Activated naive CD8-positive, alpha-beta T cell treated with anti-CD3 and anti-CD28 coated beads, Interleukin-2, amount 50 U/mL, for 24 hours (primary cell): ENCODE measurements at regions not wholly inside any gene's neighbourhood (a gene's known extent, or its start where the extent isn't known, plus 50 kb on each side); places are given as distances from the start of the nearest gene placed in this dataset.

Source experiments
- ATAC-seq: fragments of 150-1000 bp; cut with Tn5 transposase; one replicate; pipeline ENCODE4 v1.10.0; 2021
- DNase-seq: peaks from one replicate; pipeline ENCODE4 v3.0.0; 2021
- H3K27ac Mint-ChIP-seq: one replicate; pipeline ENCODE4 v1.8.0; 2021; ENCODE audit warnings: mild to moderate bottlenecking, mixed read lengths
- H3K27me3 Mint-ChIP-seq: one replicate; pipeline ENCODE4 v1.8.0; 2021; ENCODE audit warnings: mixed read lengths
- H3K36me3 Mint-ChIP-seq: one replicate; pipeline ENCODE4 v1.8.0; 2021; ENCODE audit warnings: low read depth, mixed read lengths
- H3K4me1 Mint-ChIP-seq: one replicate; pipeline ENCODE4 v1.8.0; 2021; ENCODE audit warnings: mixed read lengths
- H3K4me3 Mint-ChIP-seq: one replicate; pipeline ENCODE4 v1.8.0; 2021; ENCODE audit warnings: mild to moderate bottlenecking, moderate library complexity, mixed read lengths
- H3K9me3 Mint-ChIP-seq: one replicate; pipeline ENCODE4 v1.8.0; 2021; ENCODE audit warnings: mixed read lengths

DNA sequence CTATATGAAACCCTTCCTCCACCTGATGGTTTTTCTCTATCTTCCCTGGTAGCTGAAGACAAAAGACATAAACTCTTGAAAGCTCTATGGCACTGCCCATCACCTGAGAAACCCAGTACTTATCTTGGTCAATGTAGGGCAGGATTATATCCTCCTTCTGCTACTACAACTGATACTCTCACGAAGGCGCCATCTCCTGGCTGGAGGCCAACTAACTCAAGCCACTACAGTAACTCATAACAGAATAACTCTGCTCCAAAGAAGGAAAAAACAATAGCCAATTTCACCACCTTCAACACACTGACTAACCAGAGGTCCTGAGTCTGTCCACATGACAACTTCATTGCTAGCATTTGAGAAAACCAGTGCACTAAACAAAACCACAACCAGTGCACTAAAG, 409.2 kb downstream of the CETN3 start:
- no peaks in the 10 kb centered on the region for H3K9me3 Mint-ChIP-seq
- H3K27ac Mint-ChIP-seq: no peak overlapping the region
- no peaks in the 10 kb centered on the region for H3K27me3 Mint-ChIP-seq
- DNase-seq (no peak), ATAC-seq (no peak)
- H3K36me3 Mint-ChIP-seq: no peaks in the 10 kb centered on the region
- H3K4me1 Mint-ChIP-seq: no peaks in the 10 kb centered on the region
- no peak overlapping the region for H3K4me3 Mint-ChIP-seq

DNA sequence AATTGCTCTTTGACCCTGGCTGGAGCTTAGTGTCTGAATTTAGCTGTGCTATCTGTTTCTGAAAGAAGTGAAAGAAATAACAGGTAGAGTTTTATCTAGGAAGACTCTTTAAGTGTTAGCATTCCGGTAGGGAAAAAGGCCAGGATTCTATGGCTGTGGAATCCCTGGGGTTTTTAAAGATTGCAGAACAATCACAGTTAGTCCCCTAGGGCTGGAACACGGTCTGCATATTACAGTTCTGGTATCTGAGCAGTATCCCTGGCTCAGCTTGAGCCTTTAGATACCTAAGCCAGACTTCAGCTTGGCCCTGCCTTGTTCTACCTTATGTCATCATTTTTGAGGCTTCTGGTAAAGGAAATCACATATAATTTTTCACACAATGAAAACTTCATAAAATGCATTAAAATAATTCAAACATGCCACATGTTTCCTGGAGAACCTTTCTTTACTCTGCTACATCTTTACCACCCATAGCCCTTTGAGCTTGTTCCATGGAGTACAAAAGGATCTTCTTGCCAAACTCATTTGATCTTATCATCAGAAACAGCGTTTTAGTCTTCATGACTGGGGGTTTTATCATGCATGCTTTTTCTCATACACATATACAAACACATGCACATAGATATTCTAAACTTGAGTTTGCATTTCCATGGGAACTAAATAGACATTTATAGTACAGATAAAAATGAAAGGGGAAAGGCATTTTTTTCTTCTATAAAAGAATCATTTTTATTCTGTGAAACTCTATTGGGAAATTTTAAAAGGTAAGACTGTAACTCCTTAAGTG, 410.8 kb downstream of the CETN3 start:
- H3K4me1 Mint-ChIP-seq: no peaks in the 10 kb centered on the region
- ATAC-seq: no peak
- no peaks in the 10 kb centered on the region for H3K9me3 Mint-ChIP-seq
- no peak for DNase-seq
- no peak overlapping the region for H3K27ac Mint-ChIP-seq
- no peak overlapping the region for H3K4me3 Mint-ChIP-seq
- no peaks in the 10 kb centered on the region for H3K27me3 Mint-ChIP-seq
- no peaks in the 10 kb centered on the region for H3K36me3 Mint-ChIP-seq

DNA sequence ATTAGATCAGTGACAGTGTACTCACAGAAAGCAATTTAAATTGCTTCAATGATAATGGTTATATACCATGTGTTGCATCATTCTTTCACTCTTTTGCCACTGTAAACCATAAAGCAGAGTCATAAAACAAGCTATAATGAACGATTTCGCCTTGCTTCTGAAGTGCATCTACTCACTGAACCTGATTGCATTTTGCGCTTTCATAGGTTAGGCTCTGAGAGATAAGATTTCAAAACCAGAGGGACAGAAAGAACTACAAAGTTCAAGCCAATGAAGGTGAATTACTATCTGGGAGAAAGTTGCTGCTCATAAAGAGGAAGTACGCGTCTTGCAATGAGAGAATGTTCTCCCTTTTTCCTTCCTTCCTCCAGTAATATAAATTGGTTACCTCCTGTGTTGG, 412.7 kb downstream of the CETN3 start:
- ATAC-seq (no peak), DNase-seq (no peak)
- Mint-ChIP-seq H3K4me3 (no peak overlapping the region), H3K27ac (no peak overlapping the region), H3K4me1 (no peaks in the 10 kb centered on the region), H3K9me3 (no peaks in the 10 kb centered on the region), H3K27me3 (no peaks in the 10 kb centered on the region), H3K36me3 (no peaks in the 10 kb centered on the region)

DNA sequence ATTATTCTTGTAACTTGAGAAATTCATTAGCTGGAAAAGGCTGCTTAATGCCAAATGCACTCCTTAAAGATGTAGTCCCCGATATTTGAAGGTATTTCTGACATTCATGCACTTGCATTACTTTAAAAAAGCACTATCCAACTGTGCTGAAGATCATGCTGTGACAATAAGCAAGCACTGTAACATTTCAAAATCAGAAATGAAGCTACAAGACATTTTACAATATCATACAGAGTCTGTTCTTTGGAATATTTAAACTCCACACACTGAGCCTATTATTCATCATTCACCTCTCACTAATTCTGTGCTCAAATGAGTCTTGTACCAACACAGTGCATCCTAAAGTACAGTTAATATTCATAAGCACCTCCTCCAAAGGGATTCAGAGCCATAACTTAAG, 413.2 kb downstream of the CETN3 start:
- no peaks in the 10 kb centered on the region for H3K4me1 Mint-ChIP-seq
- DNase-seq (no peak), ATAC-seq (no peak)
- no peak overlapping the region for H3K4me3 Mint-ChIP-seq
- no peak overlapping the region for H3K27ac Mint-ChIP-seq
- H3K36me3 Mint-ChIP-seq: no peaks in the 10 kb centered on the region
- no peaks in the 10 kb centered on the region for H3K9me3 Mint-ChIP-seq
- no peaks in the 10 kb centered on the region for H3K27me3 Mint-ChIP-seq

DNA sequence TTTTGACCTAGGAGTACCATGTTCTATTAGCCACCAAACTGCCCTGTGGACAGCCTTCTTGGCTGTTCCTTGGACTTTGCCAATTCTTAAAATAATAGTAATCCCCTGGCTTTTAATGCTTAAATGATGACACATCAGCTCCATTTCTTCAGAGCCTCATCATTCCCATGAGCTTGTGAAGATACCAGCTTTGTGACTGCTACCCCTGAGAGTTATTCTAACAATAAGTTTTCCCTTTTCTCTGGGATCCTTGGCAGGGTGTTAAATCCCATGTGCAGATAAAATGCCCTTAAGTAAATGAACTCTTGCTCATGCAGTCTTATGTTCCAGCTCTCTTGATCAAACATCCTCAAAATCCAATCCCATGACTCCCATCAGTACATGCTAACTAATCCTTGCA, 415.3 kb downstream of the CETN3 start:
- ATAC-seq: no peak
- Mint-ChIP-seq H3K9me3 (no peaks in the 10 kb centered on the region), H3K4me1 (no peaks in the 10 kb centered on the region), H3K36me3 (no peaks in the 10 kb centered on the region), H3K27me3 (no peaks in the 10 kb centered on the region), H3K4me3 (no peak overlapping the region), H3K27ac (no peak overlapping the region)
- DNase-seq: no peak

DNA sequence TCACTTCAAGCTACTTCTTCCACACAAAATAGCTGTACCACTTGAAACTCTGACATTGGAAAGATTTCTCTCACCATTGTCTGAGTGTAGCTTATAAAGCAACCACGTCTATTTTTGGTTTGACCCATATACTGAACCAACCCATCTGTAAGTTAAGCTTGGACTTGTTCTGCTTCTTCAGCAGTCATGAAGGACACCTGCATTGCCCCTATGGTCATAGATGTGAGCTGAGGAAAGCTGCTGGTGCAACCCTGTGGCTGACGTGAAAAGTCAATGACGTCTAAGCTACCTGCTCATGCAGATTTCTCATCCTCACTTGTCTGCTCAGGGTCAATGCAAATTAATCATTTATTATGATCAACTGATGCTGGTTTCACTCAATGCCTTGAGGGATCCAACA, 417.4 kb downstream of the CETN3 start:
- DNase-seq (no peak), ATAC-seq (no peak)
- Mint-ChIP-seq H3K9me3 (no peaks in the 10 kb centered on the region), H3K4me3 (no peak overlapping the region), H3K27ac (no peak overlapping the region), H3K36me3 (no peaks in the 10 kb centered on the region), H3K27me3 (no peaks in the 10 kb centered on the region), H3K4me1 (no peaks in the 10 kb centered on the region)

DNA sequence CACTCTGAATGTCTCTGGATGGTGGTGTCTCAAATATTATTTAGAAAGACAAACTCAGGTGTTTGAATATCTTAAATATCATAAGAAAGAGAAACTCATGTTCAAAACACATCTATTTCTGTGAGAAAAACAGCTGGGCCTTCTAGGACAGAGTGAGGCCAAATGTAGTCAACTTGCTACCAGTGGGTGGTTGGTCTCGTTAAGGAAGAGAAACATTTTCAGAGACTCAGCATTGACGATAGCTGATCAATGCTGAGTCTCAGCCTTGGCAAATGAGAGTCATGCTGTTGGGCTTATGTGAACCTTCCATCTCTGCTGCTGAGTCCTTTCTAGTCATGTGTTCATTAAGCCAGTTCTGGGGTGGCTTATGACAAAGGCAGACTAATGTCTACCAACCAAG, 418.0 kb downstream of the CETN3 start:
- no peaks in the 10 kb centered on the region for H3K9me3 Mint-ChIP-seq
- no peaks in the 10 kb centered on the region for H3K4me1 Mint-ChIP-seq
- no peaks in the 10 kb centered on the region for H3K36me3 Mint-ChIP-seq
- ATAC-seq (no peak), DNase-seq (no peak)
- H3K27ac Mint-ChIP-seq: no peak overlapping the region
- no peaks in the 10 kb centered on the region for H3K27me3 Mint-ChIP-seq
- H3K4me3 Mint-ChIP-seq: no peak overlapping the region

DNA sequence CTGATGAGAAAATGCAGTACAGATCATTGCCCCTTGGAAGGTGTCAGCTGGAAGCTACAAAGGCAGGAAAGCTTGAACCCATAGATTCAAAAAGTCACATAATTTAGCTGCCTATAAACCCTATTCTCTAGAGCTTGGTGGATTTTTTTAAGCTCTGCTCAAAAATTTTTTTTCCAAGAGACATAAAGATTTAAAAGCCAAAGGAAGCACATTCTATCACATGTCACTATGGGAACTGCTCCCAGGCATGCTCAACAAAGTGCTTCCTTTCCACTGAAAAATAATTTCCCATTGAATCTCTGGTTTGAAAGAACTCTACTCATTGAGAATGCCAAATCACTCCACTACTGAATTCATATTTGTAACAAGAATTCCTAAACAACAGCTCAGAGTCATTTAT, 419.8 kb downstream of the CETN3 start:
- Mint-ChIP-seq H3K27ac (no peak overlapping the region), H3K36me3 (no peaks in the 10 kb centered on the region), H3K27me3 (no peaks in the 10 kb centered on the region), H3K4me3 (no peak overlapping the region), H3K4me1 (no peaks in the 10 kb centered on the region), H3K9me3 (no peaks in the 10 kb centered on the region)
- ATAC-seq: no peak
- DNase-seq: no peak

DNA sequence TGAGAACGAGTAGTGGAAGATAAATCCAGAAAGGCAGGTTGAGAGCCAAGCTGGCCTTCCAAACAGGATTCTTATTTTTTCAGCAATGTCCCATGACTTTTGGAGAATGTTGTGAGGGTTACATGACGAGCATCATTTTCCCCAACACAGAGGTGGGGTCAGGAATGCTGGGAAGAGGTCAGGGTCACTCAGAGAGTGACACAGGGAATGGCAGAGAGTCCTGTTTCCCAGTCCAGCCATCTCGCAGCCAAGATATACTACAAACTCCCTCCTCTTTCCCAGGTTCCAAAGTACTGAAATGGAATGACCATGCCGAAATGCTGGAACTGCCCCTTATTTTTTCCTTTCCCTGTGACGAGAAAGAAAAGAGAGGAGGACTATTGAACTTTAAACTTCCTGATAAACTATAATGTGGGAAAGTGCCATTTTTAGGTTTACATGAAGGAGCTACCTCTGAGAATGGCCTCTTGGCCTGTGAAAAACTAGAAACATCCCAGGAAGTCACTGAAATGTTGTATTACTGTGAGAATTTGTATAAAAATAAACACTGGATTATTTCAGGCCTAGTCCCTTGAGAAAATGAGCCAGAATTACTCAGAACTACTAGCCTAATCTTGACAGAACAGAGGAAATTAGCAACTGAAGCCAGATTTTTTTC, 420.4 kb downstream of the CETN3 start:
- Mint-ChIP-seq H3K36me3 (no peaks in the 10 kb centered on the region), H3K27me3 (no peaks in the 10 kb centered on the region), H3K9me3 (no peaks in the 10 kb centered on the region), H3K27ac (no peak overlapping the region), H3K4me1 (no peaks in the 10 kb centered on the region), H3K4me3 (no peak overlapping the region)
- DNase-seq (no peak), ATAC-seq (no peak)

DNA sequence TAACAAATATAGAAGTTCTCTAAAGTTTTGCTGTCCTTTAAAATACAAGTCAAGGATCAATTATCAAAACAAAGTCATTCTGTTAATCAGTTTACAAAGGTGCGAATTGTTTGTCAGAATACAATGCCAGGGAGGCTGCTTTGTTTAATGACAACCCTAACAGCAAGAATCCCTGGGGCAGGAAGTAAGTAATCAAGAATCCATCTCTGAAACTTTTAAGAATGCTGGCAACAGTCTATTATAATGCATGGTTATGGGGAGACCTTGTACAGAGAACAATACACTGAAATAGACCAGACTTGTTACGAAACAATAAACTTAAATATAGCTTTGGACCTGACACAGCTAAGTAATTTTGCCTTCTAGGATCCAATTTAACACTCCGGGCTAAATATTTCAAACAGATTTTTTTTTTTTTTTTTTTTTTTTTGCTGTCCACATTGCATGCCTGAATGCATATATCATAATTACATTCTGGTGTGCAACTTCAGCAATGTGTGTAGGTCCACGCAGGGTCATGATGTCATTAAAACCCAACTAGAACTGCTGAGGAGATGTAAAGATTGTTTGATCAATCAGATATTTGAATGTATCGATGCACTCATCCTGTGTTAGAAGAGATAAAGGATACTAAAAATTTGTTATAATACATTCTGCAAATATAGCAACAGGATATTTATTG, 421.3 kb downstream of the CETN3 start:
- no peak for ATAC-seq
- Mint-ChIP-seq H3K27me3 (no peaks in the 10 kb centered on the region), H3K4me1 (no peaks in the 10 kb centered on the region), H3K27ac (no peak overlapping the region), H3K4me3 (no peak overlapping the region), H3K9me3 (no peaks in the 10 kb centered on the region), H3K36me3 (no peaks in the 10 kb centered on the region)
- no peak for DNase-seq

DNA sequence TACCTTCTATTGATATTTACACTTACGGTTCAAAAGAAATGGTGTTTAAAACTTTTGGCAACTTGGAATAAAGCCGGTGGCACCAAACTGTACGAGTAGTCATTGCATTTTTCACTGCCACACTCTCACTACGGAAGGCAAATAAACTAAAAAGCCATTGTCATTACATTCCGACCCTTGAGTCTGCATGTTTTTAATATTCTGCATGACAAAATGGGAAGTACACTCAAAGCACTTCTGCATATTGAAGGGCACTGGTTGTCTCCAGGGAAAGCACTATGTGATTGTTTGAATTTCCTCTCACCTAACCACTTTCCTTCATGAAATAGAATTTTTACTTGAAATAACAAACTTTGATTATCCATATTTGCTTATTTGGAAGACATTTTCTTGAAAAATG, 426.3 kb downstream of the CETN3 start:
- H3K27me3 Mint-ChIP-seq: no peaks in the 10 kb centered on the region
- H3K4me3 Mint-ChIP-seq: no peak overlapping the region
- DNase-seq (no peak), ATAC-seq (no peak)
- no peak overlapping the region for H3K27ac Mint-ChIP-seq
- peaks cover 5% of the 10 kb centered on the region for H3K9me3 Mint-ChIP-seq
- no peaks in the 10 kb centered on the region for H3K4me1 Mint-ChIP-seq
- H3K36me3 Mint-ChIP-seq: no peaks in the 10 kb centered on the region

DNA sequence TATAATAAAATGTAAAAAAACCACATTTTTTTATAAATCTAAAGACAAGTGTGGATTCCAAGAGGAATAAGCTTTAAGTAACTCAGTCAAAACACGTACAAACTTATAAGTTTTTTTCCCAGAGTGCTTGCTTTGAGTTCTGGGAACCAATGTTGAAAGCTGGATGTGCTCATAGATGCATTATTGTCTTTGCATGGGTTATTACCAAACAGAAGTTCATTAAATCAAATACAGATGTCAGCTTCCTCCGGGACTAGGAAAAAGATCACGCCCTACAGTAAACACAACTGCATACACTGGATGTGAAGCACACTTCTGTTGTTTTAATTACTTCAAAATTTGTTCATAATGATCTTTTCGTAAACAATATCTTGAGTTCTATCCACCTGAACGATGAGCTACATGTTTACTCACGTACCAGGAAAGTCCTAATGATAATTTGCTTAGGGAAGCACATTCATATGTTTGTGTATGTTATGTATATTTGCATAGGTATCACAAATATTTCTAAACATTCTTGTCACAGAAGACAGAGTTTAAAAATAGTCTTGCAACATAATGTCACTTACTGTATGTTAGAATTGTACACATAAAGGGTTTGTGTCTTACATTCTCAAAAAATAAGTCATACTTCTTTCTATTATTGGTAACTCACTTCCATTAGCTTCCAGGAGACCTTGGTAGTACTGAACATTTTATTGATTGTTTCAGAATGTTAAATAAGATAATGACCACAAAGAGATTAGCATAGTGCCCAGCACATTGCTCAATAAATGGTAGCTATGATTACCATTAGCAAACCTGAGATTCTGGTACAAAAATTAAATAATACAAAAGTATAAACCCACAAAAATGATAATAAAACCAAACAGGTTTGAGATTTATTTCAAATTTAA, 427.4 kb downstream of the CETN3 start:
- Mint-ChIP-seq H3K36me3 (no peaks in the 10 kb centered on the region), H3K4me1 (no peaks in the 10 kb centered on the region), H3K27me3 (no peaks in the 10 kb centered on the region), H3K9me3 (peaks cover 5% of the 10 kb centered on the region), H3K4me3 (no peak overlapping the region), H3K27ac (no peak overlapping the region)
- DNase-seq (no peak), ATAC-seq (no peak)

DNA sequence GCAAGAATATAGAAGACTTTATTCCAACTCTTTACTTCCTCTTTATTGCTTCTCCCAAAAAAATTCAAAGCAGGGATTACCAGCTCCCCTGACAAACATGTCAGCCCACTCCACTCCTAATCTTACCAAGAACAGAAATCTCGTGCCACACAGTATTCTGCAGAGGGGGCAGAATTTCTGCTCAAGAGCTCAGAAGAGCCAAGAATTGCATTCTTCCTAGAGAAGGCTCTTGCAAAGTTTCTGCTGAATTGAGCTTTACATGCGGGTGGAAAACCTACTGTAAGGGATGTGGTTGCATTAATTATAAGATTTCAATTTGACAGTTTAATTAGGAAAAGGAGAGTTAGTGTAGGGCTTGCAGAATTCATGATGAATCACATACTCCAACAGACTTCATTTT, 428.5 kb downstream of the CETN3 start:
- peaks cover 5% of the 10 kb centered on the region for H3K9me3 Mint-ChIP-seq
- no peak for ATAC-seq
- no peak overlapping the region for H3K27ac Mint-ChIP-seq

DNA sequence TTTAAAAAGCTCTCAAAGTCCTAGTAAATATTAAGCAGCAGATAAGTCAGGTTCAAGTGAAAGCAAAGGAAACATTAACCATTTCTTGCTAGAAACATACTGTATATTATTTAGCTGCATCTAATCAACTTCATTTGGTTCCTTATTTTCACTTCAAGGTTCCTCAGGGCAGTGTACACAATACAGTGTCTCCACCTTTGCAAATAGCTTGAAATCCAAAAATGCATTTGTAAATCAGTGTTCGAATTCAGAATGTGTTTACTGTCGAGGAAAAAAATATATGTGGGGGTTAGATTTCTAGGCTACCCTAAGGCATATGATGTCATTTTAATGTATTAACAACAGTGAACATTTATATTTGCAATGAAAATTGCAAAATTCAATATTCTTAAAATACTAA, 436.0 kb downstream of the CETN3 start:
- H3K27me3 Mint-ChIP-seq: no peaks in the 10 kb centered on the region
- peaks cover 4% of the 10 kb centered on the region for H3K9me3 Mint-ChIP-seq
- DNase-seq: no peak
- H3K36me3 Mint-ChIP-seq: no peaks in the 10 kb centered on the region
- H3K27ac Mint-ChIP-seq: no peak overlapping the region
- no peak for ATAC-seq
- H3K4me1 Mint-ChIP-seq: no peaks in the 10 kb centered on the region
- H3K4me3 Mint-ChIP-seq: no peak overlapping the region

More for the DNA sequence above, 428.5 kb downstream of the CETN3 start:
- no peak overlapping the region for H3K4me3 Mint-ChIP-seq
- no peaks in the 10 kb centered on the region for H3K36me3 Mint-ChIP-seq
- no peaks in the 10 kb centered on the region for H3K4me1 Mint-ChIP-seq
- no peak for DNase-seq
- H3K27me3 Mint-ChIP-seq: no peaks in the 10 kb centered on the region
